ENCODE measurements at regions not wholly inside any gene's neighbourhood (a gene's known extent, or its start where the extent isn't known, plus 50 kb on each side); places are given as distances from the start of the nearest gene placed in this dataset.
"Not testable (repeated sequence)": the region's sequence is repeated elsewhere in the genome, so short reads cannot be mapped to it uniquely, and the experiment has no call there.

DNA sequence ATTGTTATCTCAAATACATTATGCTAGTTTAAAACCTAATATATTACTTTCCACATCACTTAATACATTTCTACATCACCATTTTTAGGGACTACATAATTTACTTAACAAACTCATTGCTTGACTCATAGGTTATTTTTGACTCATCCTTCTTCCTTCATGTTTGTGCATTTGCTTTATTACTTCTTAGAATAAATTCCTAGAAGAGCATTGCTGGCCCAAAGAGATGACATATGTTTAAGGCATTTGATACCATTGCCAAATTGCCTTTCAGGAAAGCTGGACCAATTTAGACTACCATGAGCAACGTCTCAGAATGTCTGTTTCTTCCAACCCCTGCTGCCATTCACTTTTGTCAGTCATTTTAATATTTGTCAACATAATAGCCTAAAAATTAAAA is 905.8 kb downstream of the IGSF11 start:
- H3K27me3 Mint-ChIP-seq (ENCODE audit: low read depth): no peaks in the 10 kb centered on the region
- no peaks in the 10 kb centered on the region for H3K36me3 Mint-ChIP-seq (ENCODE audit: low read depth)
- H3K27ac Mint-ChIP-seq: no peak overlapping the region
- CTCF ChIA-PET: no interaction called here
- ATAC-seq: no peak
- no peak overlapping the region for H3K4me3 Mint-ChIP-seq
- H3K9me3 Mint-ChIP-seq (ENCODE audit: insufficient read depth): peaks cover 12% of the 10 kb centered on the region
- no peaks in the 10 kb centered on the region for H3K4me1 Mint-ChIP-seq (ENCODE audit: low read depth)
- no peak for DNase-seq
- POLR2A ChIA-PET: no interaction called here

GRCh38 chr3:118137778-118138177 is 896.9 kb downstream of the IGSF11 start:
- ATAC-seq (no peak), DNase-seq (no peak)
- H3K36me3 Mint-ChIP-seq (ENCODE audit: low read depth): no peaks in the 10 kb centered on the region
- CTCF ChIA-PET: interaction anchor here (0.6 kb wide), 1 partner anchor 420 kb away, joined by 3 read pairs; no protein-coding TSS in a partner anchor
- POLR2A ChIA-PET: no interaction called here
- H3K4me3 Mint-ChIP-seq: no peak overlapping the region
- peaks cover 15% of the 10 kb centered on the region for H3K9me3 Mint-ChIP-seq (ENCODE audit: insufficient read depth)
- H3K27ac Mint-ChIP-seq: no peak overlapping the region
- no peaks in the 10 kb centered on the region for H3K4me1 Mint-ChIP-seq (ENCODE audit: low read depth)
- H3K27me3 Mint-ChIP-seq (ENCODE audit: low read depth): no peaks in the 10 kb centered on the region

DNA sequence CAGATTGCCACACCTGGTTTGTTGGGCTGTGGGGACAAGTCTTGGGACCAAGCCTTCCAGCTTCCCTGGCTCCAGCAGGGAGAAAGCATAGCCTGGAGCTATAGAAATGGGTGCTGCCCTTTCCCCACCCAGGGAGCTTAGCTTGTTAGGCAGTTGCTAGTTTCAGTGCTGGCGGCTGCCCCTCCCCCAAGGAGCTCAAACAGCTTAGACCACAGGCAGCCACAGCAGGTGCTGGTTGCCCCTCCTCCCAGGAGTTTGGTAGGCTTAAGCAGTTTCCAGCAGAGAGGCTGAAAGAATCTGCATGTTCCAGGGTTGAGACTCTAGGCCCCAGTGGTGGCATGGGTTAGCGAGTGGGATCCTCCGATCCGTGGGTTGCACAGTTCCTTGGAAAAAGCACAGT is 889.7 kb downstream of the IGSF11 start:
- Mint-ChIP-seq H3K4me1 (ENCODE audit: low read depth) (no peaks in the 10 kb centered on the region), H3K4me3 (no peak overlapping the region), H3K27ac (no peak overlapping the region), H3K27me3 (ENCODE audit: low read depth) (no peaks in the 10 kb centered on the region), H3K36me3 (ENCODE audit: low read depth) (no peaks in the 10 kb centered on the region), H3K9me3 (ENCODE audit: insufficient read depth) (peaks cover 30% of the 10 kb centered on the region)
- ChIA-PET POLR2A (no interaction called here), CTCF (no interaction called here)
- DNase-seq (no peak), ATAC-seq (no peak)

- Mint-ChIP-seq H3K36me3 (ENCODE audit: low read depth) (no peaks in the 10 kb centered on the region), H3K27me3 (ENCODE audit: low read depth) (no peaks in the 10 kb centered on the region), H3K27ac (no peak overlapping the region), H3K4me3 (no peak overlapping the region), H3K9me3 (ENCODE audit: insufficient read depth) (peaks cover 24% of the 10 kb centered on the region), H3K4me1 (ENCODE audit: low read depth) (no peaks in the 10 kb centered on the region)
- ATAC-seq (no peak), DNase-seq (no peak)
- ChIA-PET CTCF (no interaction called here), POLR2A (no interaction called here)
Observed at GRCh38 chr3:118146658-118147375, 887.8 kb downstream of the IGSF11 start.

DNA sequence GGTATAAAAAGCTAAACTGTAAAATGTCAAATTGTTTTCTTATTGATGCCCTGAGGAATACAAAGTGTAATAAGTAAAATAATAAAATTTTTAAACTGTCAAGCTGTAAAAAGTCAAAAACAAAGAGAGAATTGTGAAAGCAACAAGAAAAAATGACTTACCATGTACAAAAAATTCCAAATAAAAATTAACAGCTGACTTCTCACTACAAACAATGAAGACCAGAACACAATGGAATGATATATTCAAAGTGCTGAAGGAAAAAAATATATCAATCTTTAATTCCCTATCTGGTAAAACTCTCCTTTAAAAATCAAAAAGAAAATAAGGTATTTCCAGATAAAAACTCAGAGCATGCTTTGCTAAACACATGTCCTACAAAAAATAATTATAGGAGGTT is 883.5 kb downstream of the IGSF11 start:
- ChIA-PET POLR2A (no interaction called here), CTCF (no interaction called here)
- peaks cover 23% of the 10 kb centered on the region for H3K9me3 Mint-ChIP-seq (ENCODE audit: insufficient read depth)
- no peak for DNase-seq
- H3K36me3 Mint-ChIP-seq (ENCODE audit: low read depth): no peaks in the 10 kb centered on the region
- no peaks in the 10 kb centered on the region for H3K27me3 Mint-ChIP-seq (ENCODE audit: low read depth)
- no peak for ATAC-seq
- no peak overlapping the region for H3K4me3 Mint-ChIP-seq
- H3K27ac Mint-ChIP-seq: no peak overlapping the region
- H3K4me1 Mint-ChIP-seq (ENCODE audit: low read depth): no peaks in the 10 kb centered on the region

DNA sequence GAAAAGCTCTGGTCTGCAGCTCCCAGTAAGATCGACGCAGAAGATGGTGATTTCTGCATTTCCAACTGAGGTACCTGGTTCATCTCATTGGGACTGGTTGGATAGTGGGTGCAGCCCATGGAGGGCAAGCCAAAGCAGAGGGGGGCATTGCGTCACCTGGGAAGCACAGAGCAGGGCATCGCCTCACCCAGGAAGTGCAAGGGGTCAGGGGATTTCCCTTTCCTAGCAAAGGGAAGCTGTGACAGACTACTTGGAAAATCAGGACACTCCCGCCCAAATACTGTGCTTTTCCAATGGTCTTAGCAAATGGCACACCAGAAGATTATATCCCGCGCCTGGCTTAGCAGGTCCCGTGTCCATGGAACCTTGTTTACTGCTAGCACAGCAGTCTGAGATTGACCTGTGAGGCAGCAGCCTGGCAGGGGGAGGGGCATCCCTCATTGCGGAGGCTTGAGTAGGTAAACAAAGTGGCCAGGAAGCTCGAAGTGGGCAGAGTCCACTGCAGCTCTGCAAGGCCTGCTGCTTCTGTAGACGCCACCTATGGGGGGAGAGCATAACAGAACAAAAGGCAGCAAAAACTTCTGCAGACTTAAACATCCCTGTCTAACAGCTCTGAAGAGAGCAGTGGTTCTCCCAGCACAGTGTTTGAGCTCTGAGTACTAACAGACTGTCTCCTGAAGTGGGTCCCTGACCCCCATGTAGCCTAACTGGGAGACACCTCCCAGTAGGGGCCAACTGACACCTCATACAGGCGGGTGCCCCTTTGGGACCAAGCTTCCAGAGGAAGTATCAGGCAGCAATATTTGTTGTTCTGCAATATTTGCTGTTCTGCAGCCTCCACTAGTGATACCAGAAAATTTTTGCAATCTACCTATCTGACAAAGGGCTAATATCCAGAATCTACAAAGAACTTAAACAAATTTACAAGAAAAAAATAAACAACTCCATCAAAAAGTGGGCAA is 871.7 kb downstream of the IGSF11 start:
- H3K27me3 Mint-ChIP-seq (ENCODE audit: low read depth); H3K4me3 Mint-ChIP-seq; H3K9me3 Mint-ChIP-seq (ENCODE audit: insufficient read depth); ATAC-seq; H3K4me1 Mint-ChIP-seq (ENCODE audit: low read depth); H3K36me3 Mint-ChIP-seq (ENCODE audit: low read depth); DNase-seq; CTCF ChIA-PET; POLR2A ChIA-PET; H3K27ac Mint-ChIP-seq: not testable (repeated sequence)

DNA sequence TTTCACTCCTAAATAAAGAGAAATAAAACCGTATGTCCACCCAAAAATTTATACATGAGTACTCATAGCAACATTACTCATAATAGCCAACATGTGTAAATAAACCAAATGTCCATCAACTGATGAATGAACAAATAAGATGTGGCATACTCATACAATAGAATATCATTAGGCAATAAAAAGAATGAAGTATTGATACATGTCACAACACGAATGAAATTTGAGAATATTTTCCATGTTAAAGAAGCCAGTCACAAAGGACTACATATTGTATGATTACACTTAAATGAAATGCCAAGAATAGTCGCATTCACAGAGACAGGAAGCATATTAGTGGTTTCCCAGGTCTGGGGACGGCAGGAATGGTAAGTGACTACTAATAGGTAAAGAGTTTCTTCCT is 869.2 kb downstream of the IGSF11 start:
- Mint-ChIP-seq H3K4me1 (ENCODE audit: low read depth) (no peaks in the 10 kb centered on the region), H3K27me3 (ENCODE audit: low read depth) (no peaks in the 10 kb centered on the region), H3K9me3 (ENCODE audit: insufficient read depth) (peaks cover 3% of the 10 kb centered on the region), H3K27ac (no peak overlapping the region), H3K4me3 (no peak overlapping the region), H3K36me3 (ENCODE audit: low read depth) (no peaks in the 10 kb centered on the region)
- POLR2A ChIA-PET: no interaction called here
- ATAC-seq: no peak
- CTCF ChIA-PET: no interaction called here
- DNase-seq: no peak

DNA sequence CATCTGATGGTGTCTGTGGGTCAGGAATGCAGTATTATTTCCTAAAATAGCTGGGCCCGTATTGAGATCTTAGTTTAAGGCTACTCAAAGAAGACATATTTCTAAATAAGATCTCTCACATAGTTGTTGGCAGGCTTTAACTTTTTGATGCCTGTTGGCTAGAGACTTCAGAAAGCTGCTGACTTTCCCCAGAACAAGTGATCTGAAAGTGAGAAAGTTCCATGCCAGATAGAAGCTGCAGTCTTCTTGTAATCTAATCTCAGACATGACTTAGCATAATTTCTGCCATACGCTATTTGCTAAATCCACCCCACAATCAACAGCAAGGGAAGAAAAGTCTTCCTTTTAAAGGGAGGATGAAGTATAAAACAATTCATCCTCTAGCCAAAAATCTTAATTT is 867.1 kb downstream of the IGSF11 start:
- no peaks in the 10 kb centered on the region for H3K36me3 Mint-ChIP-seq (ENCODE audit: low read depth)
- ChIA-PET CTCF (no interaction called here), POLR2A (no interaction called here)
- H3K9me3 Mint-ChIP-seq (ENCODE audit: insufficient read depth): peaks cover 3% of the 10 kb centered on the region
- no peak overlapping the region for H3K27ac Mint-ChIP-seq
- H3K4me3 Mint-ChIP-seq: no peak overlapping the region
- ATAC-seq (no peak), DNase-seq (no peak)
- no peaks in the 10 kb centered on the region for H3K27me3 Mint-ChIP-seq (ENCODE audit: low read depth)
- H3K4me1 Mint-ChIP-seq (ENCODE audit: low read depth): no peaks in the 10 kb centered on the region

DNA sequence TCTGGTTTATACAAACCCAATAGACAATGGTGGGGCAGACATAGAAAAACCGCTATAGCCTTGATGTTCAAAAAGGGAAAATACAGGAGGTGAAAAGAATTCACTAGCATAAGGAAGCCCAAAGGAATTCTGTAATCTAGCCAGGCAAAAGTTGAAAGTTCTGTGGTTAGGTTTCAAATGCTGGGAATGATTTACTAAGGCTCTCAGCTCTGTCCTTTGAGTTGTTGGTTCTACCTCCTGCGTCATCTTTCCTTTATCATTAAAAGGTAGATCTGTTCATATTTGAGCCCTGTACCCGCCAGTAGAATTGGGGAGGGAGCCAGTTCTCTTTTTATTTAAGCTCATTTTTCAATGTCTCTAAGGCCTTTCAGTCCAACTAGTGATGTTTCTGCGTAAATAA is 866.5 kb downstream of the IGSF11 start:
- no peak for ATAC-seq
- H3K36me3 Mint-ChIP-seq (ENCODE audit: low read depth): no peaks in the 10 kb centered on the region
- H3K9me3 Mint-ChIP-seq (ENCODE audit: insufficient read depth): peaks cover 3% of the 10 kb centered on the region
- H3K27ac Mint-ChIP-seq: no peak overlapping the region
- H3K27me3 Mint-ChIP-seq (ENCODE audit: low read depth): no peaks in the 10 kb centered on the region
- no peak for DNase-seq
- ChIA-PET POLR2A (no interaction called here), CTCF (no interaction called here)
- H3K4me3 Mint-ChIP-seq: no peak overlapping the region
- no peaks in the 10 kb centered on the region for H3K4me1 Mint-ChIP-seq (ENCODE audit: low read depth)

- Mint-ChIP-seq H3K27ac (no peak overlapping the region), H3K9me3 (ENCODE audit: insufficient read depth) (peaks cover 8% of the 10 kb centered on the region), H3K36me3 (ENCODE audit: low read depth) (no peaks in the 10 kb centered on the region), H3K27me3 (ENCODE audit: low read depth) (no peaks in the 10 kb centered on the region), H3K4me3 (no peak overlapping the region), H3K4me1 (ENCODE audit: low read depth) (no peaks in the 10 kb centered on the region)
- ATAC-seq (no peak), DNase-seq (no peak)
- CTCF ChIA-PET: no interaction called here
- POLR2A ChIA-PET: no interaction called here
Observed at GRCh38 chr3:118171236-118171852, 863.3 kb downstream of the IGSF11 start.

DNA sequence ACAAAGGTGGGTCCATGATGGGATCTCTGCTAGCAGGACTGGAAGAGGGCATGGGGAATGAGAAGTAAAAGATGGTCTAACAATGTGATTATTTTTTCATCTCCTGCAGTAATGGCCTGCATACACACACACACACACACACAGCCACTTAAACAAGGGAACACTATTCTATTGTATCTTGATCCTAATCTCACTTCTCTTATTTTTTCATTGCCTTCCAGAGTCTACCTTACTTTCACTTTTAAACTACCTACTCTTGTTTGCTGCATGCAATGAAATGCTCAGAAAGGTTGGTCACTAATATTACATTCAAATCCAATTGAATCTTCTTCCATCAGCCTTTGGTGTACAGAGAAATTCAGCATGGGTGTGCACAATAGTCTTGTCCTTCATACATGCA is 853.8 kb downstream of the IGSF11 start:
- H3K9me3 Mint-ChIP-seq (ENCODE audit: insufficient read depth): peaks cover 14% of the 10 kb centered on the region
- H3K27me3 Mint-ChIP-seq (ENCODE audit: low read depth): no peaks in the 10 kb centered on the region
- H3K4me1 Mint-ChIP-seq (ENCODE audit: low read depth): no peaks in the 10 kb centered on the region
- H3K36me3 Mint-ChIP-seq (ENCODE audit: low read depth): no peaks in the 10 kb centered on the region
- ChIA-PET CTCF (no interaction called here), POLR2A (no interaction called here)
- H3K27ac Mint-ChIP-seq: no peak overlapping the region
- H3K4me3 Mint-ChIP-seq: no peak overlapping the region
- no peak for DNase-seq
- no peak for ATAC-seq

DNA sequence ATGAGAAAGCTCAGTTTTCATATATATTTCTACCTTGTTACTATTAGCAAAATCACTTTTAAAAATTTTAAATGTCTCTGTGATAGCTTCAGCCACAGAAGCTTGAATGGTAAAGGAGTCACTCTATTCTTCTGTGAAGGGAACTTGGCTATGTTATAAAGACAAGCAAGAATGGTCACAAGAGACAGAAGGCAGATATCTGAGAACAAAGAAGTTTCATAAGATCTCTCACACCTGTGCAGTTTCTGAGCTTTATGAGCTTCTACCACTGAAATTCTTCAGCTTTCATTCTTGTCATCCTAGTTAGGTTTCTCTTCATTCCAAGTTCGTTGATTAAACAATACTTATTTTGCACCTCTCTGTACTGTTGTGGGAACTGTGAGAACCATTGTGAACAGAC is 853.4 kb downstream of the IGSF11 start:
- no peaks in the 10 kb centered on the region for H3K27me3 Mint-ChIP-seq (ENCODE audit: low read depth)
- H3K9me3 Mint-ChIP-seq (ENCODE audit: insufficient read depth): peaks cover 10% of the 10 kb centered on the region
- no peaks in the 10 kb centered on the region for H3K4me1 Mint-ChIP-seq (ENCODE audit: low read depth)
- ATAC-seq (no peak), DNase-seq (no peak)
- ChIA-PET POLR2A (no interaction called here), CTCF (no interaction called here)
- H3K27ac Mint-ChIP-seq: no peak overlapping the region
- H3K36me3 Mint-ChIP-seq (ENCODE audit: low read depth): no peaks in the 10 kb centered on the region
- H3K4me3 Mint-ChIP-seq: no peak overlapping the region

All from activated CD8-positive, alpha-beta T cell treated with anti-CD3 and anti-CD28 coated beads, Interleukin-2, amount 10 ng/mL, durations not matched to agents 7 days and 5 days (primary cell).